ENCODE measurements at regions not wholly inside any gene's neighbourhood (a gene's known extent, or its start where the extent isn't known, plus 50 kb on each side); places are given as distances from the start of the nearest gene placed in this dataset.

DNA sequence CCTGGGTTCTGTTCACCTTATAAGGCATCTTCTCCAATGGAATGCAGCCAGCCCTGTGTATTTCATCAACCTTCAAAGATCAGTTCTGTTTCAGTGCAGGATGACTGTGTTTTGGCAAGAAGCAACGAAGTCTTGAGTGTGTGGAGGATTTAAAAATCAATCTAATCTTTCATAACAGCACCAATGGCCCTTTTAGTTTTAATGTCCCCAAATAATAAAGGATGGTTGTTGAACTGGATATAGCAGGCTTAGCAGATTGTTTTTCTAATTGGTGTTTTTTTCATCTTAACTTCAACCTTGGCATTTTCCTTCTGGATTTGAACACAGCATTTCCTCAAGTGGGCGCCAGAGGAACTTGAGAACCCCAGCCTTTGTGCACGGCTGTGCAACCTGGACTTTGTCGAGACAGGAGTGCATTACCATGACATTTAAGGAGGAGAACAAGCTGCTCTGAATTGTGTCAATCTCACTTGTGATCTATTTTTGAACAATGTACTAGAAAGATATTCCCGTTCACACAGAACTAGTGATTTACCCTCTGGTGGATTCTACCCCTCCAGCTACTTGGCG lies 313.3 kb upstream of the AKR1E2 start:
- H2AFZ ChIP-seq (ENCODE audit: low read depth, low read length): no peak overlapping the region
- FAIRE-seq: peak; percentile 69
- H3K4me2 ChIP-seq (ENCODE audit: low read length): no peak overlapping the region
- peak overlapping the region; percentile 92 for H3K27ac Mint-ChIP-seq (ENCODE audit: unreplicated experiment)
- no peak overlapping the region for H3K9ac ChIP-seq (ENCODE audit: low read length)
- no peaks in the 10 kb centered on the region for H3K27me3 Mint-ChIP-seq (ENCODE audit: low read depth, unreplicated experiment)
- H3K36me3 ChIP-seq (ENCODE audit: insufficient read depth, low read length): no peaks in the 10 kb centered on the region
- H3K4me1 ChIP-seq (ENCODE audit: insufficient read depth, low read length): peaks cover 4% of the 10 kb centered on the region
- H3K27ac ChIP-seq (ENCODE audit: low read depth, low read length): no peak overlapping the region
- H3K79me2 ChIP-seq (ENCODE audit: insufficient read depth, low read length): no peaks in the 10 kb centered on the region
- H3K9me3 Mint-ChIP-seq (ENCODE audit: unreplicated experiment): peaks cover 3% of the 10 kb centered on the region
- no peaks in the 10 kb centered on the region for H3K36me3 Mint-ChIP-seq (ENCODE audit: low read depth, unreplicated experiment)
- no peaks in the 10 kb centered on the region for H3K9me3 ChIP-seq (ENCODE audit: insufficient read depth, low read depth, low read length)
- H3K27me3 ChIP-seq (ENCODE audit: insufficient read depth, low read length): no peaks in the 10 kb centered on the region
- H3K4me3 ChIP-seq (ENCODE audit: insufficient read depth, low read depth, low read length): no peak overlapping the region
- TF ChIP-seq CTCF (IDR thresholded peaks at IDR 0.05; ENCODE audit: insufficient read depth, low read depth, low read length) (peak; percentile 49), EZH2 (IDR thresholded peaks at IDR 0.05; ENCODE audit: insufficient read depth, low read length) (no peak)
- DNase-seq (ENCODE audit: low read depth): peak; percentile 49
- H4K20me1 ChIP-seq (ENCODE audit: insufficient read depth, low read length): no peaks in the 10 kb centered on the region
- no peak overlapping the region for H3K4me3 Mint-ChIP-seq (ENCODE audit: unreplicated experiment)
- H3K4me1 Mint-ChIP-seq (ENCODE audit: low read depth, unreplicated experiment): peaks cover 9% of the 10 kb centered on the region

DNA sequence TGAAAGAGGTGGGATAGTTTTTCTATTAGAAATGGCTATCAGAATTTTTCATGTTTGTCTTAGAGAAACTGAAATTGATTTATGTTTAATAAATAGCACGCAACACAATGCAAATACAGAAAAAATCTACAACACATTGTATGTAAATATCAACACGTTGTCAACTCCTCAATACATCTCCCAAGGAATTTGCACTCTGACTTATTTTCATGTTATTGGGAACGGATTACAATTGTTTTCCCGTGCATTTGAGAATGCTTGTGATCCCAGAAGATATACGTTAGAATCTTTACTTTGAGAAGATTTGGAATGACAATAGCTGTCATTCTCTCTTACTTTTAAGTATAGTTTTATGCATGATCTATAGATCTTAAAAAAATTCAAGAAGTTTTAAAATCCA lies 313.8 kb upstream of the AKR1E2 start:
- Histone ChIP-seq H3K4me2 (ENCODE audit: low read length) (no peak overlapping the region), H3K79me2 (ENCODE audit: insufficient read depth, low read length) (no peaks in the 10 kb centered on the region), H3K4me1 (ENCODE audit: insufficient read depth, low read length) (peaks cover 4% of the 10 kb centered on the region), H3K4me3 (ENCODE audit: insufficient read depth, low read depth, low read length) (no peak overlapping the region), H3K9me3 (ENCODE audit: insufficient read depth, low read depth, low read length) (no peaks in the 10 kb centered on the region), H3K27me3 (ENCODE audit: insufficient read depth, low read length) (no peaks in the 10 kb centered on the region), H4K20me1 (ENCODE audit: insufficient read depth, low read length) (no peaks in the 10 kb centered on the region), H3K36me3 (ENCODE audit: insufficient read depth, low read length) (no peaks in the 10 kb centered on the region), H3K9ac (ENCODE audit: low read length) (no peak overlapping the region), H2AFZ (ENCODE audit: low read depth, low read length) (no peak overlapping the region), H3K27ac (ENCODE audit: low read depth, low read length) (no peak overlapping the region)
- no peaks in the 10 kb centered on the region for H3K27me3 Mint-ChIP-seq (ENCODE audit: low read depth, unreplicated experiment)
- peaks cover 2% of the 10 kb centered on the region for H3K36me3 Mint-ChIP-seq (ENCODE audit: low read depth, unreplicated experiment)
- H3K4me3 Mint-ChIP-seq (ENCODE audit: unreplicated experiment): no peak overlapping the region
- DNase-seq (ENCODE audit: low read depth): no peak
- FAIRE-seq: peak; percentile 45
- H3K27ac Mint-ChIP-seq (ENCODE audit: unreplicated experiment): peak overlapping the region; percentile 60
- H3K4me1 Mint-ChIP-seq (ENCODE audit: low read depth, unreplicated experiment): peaks cover 9% of the 10 kb centered on the region
- peaks cover 3% of the 10 kb centered on the region for H3K9me3 Mint-ChIP-seq (ENCODE audit: unreplicated experiment)
- TF ChIP-seq EZH2 (IDR thresholded peaks at IDR 0.05; ENCODE audit: insufficient read depth, low read length): no peak
- TF ChIP-seq CTCF (IDR thresholded peaks at IDR 0.05; ENCODE audit: insufficient read depth, low read depth, low read length): no peak

DNA sequence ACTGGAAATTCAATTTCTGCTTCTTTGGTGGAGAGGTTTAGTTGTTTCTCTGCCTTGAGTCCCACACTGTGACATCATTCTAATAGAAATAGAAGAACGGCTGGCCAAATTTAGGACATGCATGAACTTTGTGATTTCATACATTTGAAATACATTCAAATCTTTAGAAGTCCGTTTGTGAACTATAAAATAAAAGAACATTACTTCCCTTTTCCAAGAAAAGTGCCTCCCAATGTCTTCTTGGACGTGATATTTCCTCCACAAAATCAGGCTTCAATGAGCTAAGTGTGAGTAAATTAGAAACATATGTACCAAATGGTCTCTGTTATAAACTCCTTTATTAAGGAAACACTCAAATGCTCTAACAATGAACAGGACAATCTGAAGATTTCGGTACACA lies 314.5 kb upstream of the AKR1E2 start:
- TF ChIP-seq EZH2 (IDR thresholded peaks at IDR 0.05; ENCODE audit: insufficient read depth, low read length) (no peak), CTCF (IDR thresholded peaks at IDR 0.05; ENCODE audit: insufficient read depth, low read depth, low read length) (no peak)
- FAIRE-seq (no peak), DNase-seq (ENCODE audit: low read depth) (no peak)
- peaks cover 2% of the 10 kb centered on the region for H3K36me3 Mint-ChIP-seq (ENCODE audit: low read depth, unreplicated experiment)
- peaks cover 9% of the 10 kb centered on the region for H3K4me1 Mint-ChIP-seq (ENCODE audit: low read depth, unreplicated experiment)
- H3K27ac ChIP-seq (ENCODE audit: low read depth, low read length): no peak overlapping the region
- H3K4me3 ChIP-seq (ENCODE audit: insufficient read depth, low read depth, low read length): no peak overlapping the region
- H4K20me1 ChIP-seq (ENCODE audit: insufficient read depth, low read length): no peaks in the 10 kb centered on the region
- peaks cover 3% of the 10 kb centered on the region for H3K9me3 Mint-ChIP-seq (ENCODE audit: unreplicated experiment)
- no peaks in the 10 kb centered on the region for H3K9me3 ChIP-seq (ENCODE audit: insufficient read depth, low read depth, low read length)
- no peaks in the 10 kb centered on the region for H3K36me3 ChIP-seq (ENCODE audit: insufficient read depth, low read length)
- no peaks in the 10 kb centered on the region for H3K79me2 ChIP-seq (ENCODE audit: insufficient read depth, low read length)
- H3K27ac Mint-ChIP-seq (ENCODE audit: unreplicated experiment): no peak overlapping the region
- H3K4me1 ChIP-seq (ENCODE audit: insufficient read depth, low read length): peaks cover 4% of the 10 kb centered on the region
- H3K4me3 Mint-ChIP-seq (ENCODE audit: unreplicated experiment): no peak overlapping the region
- no peaks in the 10 kb centered on the region for H3K27me3 ChIP-seq (ENCODE audit: insufficient read depth, low read length)
- no peak overlapping the region for H2AFZ ChIP-seq (ENCODE audit: low read depth, low read length)
- H3K4me2 ChIP-seq (ENCODE audit: low read length): no peak overlapping the region
- no peaks in the 10 kb centered on the region for H3K27me3 Mint-ChIP-seq (ENCODE audit: low read depth, unreplicated experiment)
- H3K9ac ChIP-seq (ENCODE audit: low read length): no peak overlapping the region
